Heart left ventricle (tissue), 13 donors: ENCODE measurements at regions not wholly inside any gene's neighbourhood (a gene's known extent, or its start where the extent isn't known, plus 50 kb on each side); places are given as distances from the start of the nearest gene placed in this dataset.

Experiments used
- POLR2A ChIP-seq, 2 donors: fragments of 450-650 bp; IDR thresholded peaks; one replicate each; pipeline ENCODE4 v1.6.1; 2017; ENCODE audit warnings: antibody characterized with exemption in 2 of 2, mild to moderate bottlenecking in 2 of 2, moderate library complexity in 2 of 2
- TF ChIP-seq, protein P1 (sequence below), 12 donors: fragments of 200-600 bp; sonication (generic) in 4 of 12; IDR thresholded peaks; one replicate each; pipeline versions ENCODE4 v1.5.0 to v1.8.0; 2018 to 2022; ENCODE audit warnings: antibody characterized with exemption in 12 of 12, mild to moderate bottlenecking in 5 of 12
- donor health status: ischemic (EF 13 %, LVEDD 7.1; RV severe dilation, severe dysfunction).
- donor health status: DM: no; HTN: yes; CAD: no.
- donor health status: DM: no; HTN: no; CAD: no.
- donor health status: ischemic (EF 25% LVEDD 6.9; RV normal size, moderate dysfunction).
- donor health status: ischemic (EF 25% LVEDD 5.7; RV mildly dilated, moderate dysfunction).
- donor health status: ischemic (EF 35%, LVEDD 5.7; RV mildly dilated, moderate dysfunction).
- donor health status: nonischemic (EF 11% LVEDD 7.7; RV severe dilation, severe dysfunction).
- donor health status: DM: yes; HTN: yes; CAD: no.
- donor health status: PGD.
- donor health status: ischemic (EF 29% LVEDD 5.4; RV normal size, mild dysfunction).
- donor health status: nonischemic (EF 23%, LVEDD 6.1; RV moderate dilation, normal function).

DNA sequence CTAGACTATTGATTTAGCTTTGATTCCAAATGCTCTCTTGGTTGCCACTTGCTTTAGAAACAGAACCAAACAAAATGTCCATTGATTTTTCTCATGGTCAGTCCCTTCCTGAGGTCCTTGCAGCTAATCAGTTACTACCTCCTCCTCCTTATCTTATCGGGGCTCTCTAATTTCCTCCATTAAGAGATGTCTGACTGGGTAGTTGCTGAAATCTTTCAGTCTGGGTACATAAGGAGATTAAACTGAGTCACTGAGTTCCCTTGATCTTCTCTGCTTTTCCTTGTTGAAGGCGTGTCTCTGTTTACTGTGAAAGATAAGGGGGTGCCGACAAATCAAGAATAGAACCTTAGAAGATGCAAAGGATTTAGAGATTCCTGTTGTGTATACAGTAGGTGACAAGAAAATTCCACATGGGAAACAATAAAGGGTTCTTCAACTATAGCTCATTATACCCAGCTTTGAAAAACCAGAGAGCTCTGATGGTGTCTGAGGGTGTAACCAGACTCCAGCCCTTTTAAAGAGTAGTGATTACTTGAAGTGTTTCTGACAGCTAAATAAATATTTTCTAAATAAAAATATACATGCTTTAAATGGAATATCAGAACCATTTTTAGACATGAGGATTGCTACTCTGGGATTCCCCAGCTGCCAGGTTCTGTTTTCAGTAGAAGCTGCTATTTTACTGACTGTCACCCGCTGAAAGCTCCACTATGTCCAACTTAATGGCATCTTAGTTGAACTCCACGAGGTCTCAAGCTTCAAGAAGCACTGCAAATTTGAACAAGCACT lies 791.3 kb upstream of the SOX9 start:
- TF ChIP-seq POLR2A (IDR thresholded peaks at IDR 0.05): no peak
- TF ChIP-seq, protein P1, sequence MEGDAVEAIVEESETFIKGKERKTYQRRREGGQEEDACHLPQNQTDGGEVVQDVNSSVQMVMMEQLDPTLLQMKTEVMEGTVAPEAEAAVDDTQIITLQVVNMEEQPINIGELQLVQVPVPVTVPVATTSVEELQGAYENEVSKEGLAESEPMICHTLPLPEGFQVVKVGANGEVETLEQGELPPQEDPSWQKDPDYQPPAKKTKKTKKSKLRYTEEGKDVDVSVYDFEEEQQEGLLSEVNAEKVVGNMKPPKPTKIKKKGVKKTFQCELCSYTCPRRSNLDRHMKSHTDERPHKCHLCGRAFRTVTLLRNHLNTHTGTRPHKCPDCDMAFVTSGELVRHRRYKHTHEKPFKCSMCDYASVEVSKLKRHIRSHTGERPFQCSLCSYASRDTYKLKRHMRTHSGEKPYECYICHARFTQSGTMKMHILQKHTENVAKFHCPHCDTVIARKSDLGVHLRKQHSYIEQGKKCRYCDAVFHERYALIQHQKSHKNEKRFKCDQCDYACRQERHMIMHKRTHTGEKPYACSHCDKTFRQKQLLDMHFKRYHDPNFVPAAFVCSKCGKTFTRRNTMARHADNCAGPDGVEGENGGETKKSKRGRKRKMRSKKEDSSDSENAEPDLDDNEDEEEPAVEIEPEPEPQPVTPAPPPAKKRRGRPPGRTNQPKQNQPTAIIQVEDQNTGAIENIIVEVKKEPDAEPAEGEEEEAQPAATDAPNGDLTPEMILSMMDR (IDR thresholded peaks at IDR 0.05): no peak
